ENCODE measurements at regions not wholly inside any gene's neighbourhood (a gene's known extent, or its start where the extent isn't known, plus 50 kb on each side); places are given as distances from the start of the nearest gene placed in this dataset.
"Not testable (repeated sequence)": the region's sequence is repeated elsewhere in the genome, so short reads cannot be mapped to it uniquely, and the experiment has no call there.

- H3K9me3 Mint-ChIP-seq, POLR2A ChIA-PET: not testable (repeated sequence)
Measured at GRCh38 chrX:3896755-3897154, 183.3 kb upstream of the PRKX start.

GRCh38 chrX:3882553-3882920 is 169.1 kb upstream of the PRKX start:
- H3K36me3 Mint-ChIP-seq; H3K27me3 Mint-ChIP-seq; H3K4me1 ChIP-seq (ENCODE audit: insufficient read depth, low read length); H3K27me3 ChIP-seq (ENCODE audit: insufficient read depth, low read length, poor library complexity, severe bottlenecking); H3K4me3 ChIP-seq (ENCODE audit: low read length); H3K27ac ChIP-seq (ENCODE audit: low read depth, low read length); CTCF ChIA-PET; H3K4me1 Mint-ChIP-seq; H3K36me3 ChIP-seq (ENCODE audit: insufficient read depth, low read length); H3K9me3 Mint-ChIP-seq; H3K9me3 ChIP-seq (ENCODE audit: low read length); POLR2A ChIA-PET: not testable (repeated sequence)
- peak overlapping the region in 1 of 8 donors; percentile 51 for H3K27ac Mint-ChIP-seq
- H3K4me3 Mint-ChIP-seq, result peak overlapping the region in 2 of 7 donors; percentile 65 to 69
- DNase-seq, result peak in 1 of 5 donors; percentile 9

More at GRCh38 chrX:3896755-3897154, 183.3 kb upstream of the PRKX start:
- H3K27ac ChIP-seq (ENCODE audit: low read depth, low read length); H3K27me3 Mint-ChIP-seq; DNase-seq; H3K4me1 ChIP-seq (ENCODE audit: insufficient read depth, low read length); H3K9me3 ChIP-seq (ENCODE audit: low read length); H3K4me1 Mint-ChIP-seq; H3K36me3 ChIP-seq (ENCODE audit: insufficient read depth, low read length); H3K4me3 Mint-ChIP-seq; H3K36me3 Mint-ChIP-seq; CTCF ChIA-PET; H3K27ac Mint-ChIP-seq; H3K27me3 ChIP-seq (ENCODE audit: insufficient read depth, low read length, poor library complexity, severe bottlenecking); H3K4me3 ChIP-seq (ENCODE audit: low read length): not testable (repeated sequence)

DNA sequence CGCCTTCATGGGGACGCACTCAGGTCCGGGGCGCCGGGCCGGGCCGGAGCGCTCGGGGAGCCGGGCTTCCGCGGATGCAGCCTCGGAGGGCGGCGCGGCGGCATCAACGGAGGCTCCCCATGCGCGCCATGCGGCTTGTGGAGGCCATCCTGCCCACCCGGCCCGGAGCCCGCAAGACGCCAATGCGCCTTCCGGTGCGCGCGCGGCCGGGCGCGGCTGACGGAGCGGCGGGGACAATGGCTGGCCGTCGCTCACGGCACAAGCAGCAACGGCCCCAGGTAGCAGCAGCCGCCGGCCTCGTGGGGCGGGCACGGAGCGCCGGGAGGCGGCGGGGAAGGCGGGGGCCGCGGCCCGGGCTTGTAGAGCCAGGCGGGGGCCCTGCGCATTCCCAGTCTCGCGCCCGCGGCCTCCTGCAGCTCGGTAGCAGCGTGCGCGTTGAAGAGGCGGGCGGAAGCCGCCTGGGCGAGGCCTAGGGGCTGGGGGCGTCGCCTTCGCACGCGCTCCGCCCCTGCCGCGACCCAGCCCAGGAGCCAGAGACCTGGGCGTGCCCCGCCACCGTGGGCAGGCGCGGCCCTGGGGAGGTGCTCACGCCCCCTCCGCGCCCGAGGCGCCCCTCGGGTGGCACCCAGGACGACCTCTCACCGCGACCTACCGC is 168.6 kb upstream of the PRKX start:
- H3K27me3 Mint-ChIP-seq; DNase-seq; H3K4me3 ChIP-seq (ENCODE audit: low read length); H3K27ac ChIP-seq (ENCODE audit: low read depth, low read length); H3K36me3 ChIP-seq (ENCODE audit: insufficient read depth, low read length); H3K27me3 ChIP-seq (ENCODE audit: insufficient read depth, low read length, poor library complexity, severe bottlenecking); H3K9me3 Mint-ChIP-seq; CTCF ChIA-PET; H3K27ac Mint-ChIP-seq; H3K4me1 ChIP-seq (ENCODE audit: insufficient read depth, low read length); H3K9me3 ChIP-seq (ENCODE audit: low read length); POLR2A ChIA-PET; H3K36me3 Mint-ChIP-seq; H3K4me1 Mint-ChIP-seq: not testable (repeated sequence)
- H3K4me3 Mint-ChIP-seq, result peak overlapping the region in 1 of 7 donors; percentile 69

DNA sequence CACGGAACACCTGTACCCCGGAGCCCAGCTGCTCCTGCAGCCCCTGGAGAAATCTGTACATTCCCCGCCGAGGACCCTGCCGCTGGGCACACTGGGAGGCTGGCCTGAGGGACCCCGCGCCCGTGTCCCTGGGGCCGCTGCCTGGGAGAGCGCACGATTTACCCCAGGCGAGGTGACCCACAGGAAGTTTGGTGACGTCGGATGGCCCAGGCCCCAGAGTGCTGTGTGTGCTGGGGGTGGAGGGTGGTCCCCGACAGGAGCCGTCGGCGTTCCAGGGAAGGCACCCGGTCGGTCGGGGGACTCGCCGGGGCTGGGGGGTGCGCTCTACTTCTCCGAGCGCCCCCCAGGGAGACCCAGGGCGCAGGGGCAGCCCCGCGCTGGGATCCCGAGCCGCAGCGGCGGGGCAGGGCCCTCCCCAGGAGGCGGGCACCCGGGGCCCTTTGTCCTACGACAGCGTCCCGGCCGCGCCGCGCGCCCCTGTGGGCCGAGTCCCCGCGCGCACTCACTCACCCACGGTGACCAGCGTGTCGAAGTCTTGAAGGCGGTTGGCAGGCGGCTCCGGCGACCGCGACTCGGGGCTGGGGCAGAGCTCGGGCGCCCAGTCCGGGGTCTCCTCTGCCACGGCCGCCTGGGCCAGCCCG is 167.9 kb upstream of the PRKX start:
- POLR2A ChIA-PET, H3K27ac Mint-ChIP-seq: not testable (repeated sequence)

GRCh38 chrX:3876393-3876792 is 162.9 kb upstream of the PRKX start:
- H3K36me3 Mint-ChIP-seq; H3K4me3 ChIP-seq (ENCODE audit: low read length); H3K4me3 Mint-ChIP-seq; H3K27ac Mint-ChIP-seq; CTCF ChIA-PET; H3K36me3 ChIP-seq (ENCODE audit: insufficient read depth, low read length); H3K9me3 Mint-ChIP-seq; H3K27me3 ChIP-seq (ENCODE audit: insufficient read depth, low read length, poor library complexity, severe bottlenecking); POLR2A ChIA-PET; H3K27me3 Mint-ChIP-seq; DNase-seq; H3K4me1 ChIP-seq (ENCODE audit: insufficient read depth, low read length); H3K4me1 Mint-ChIP-seq; H3K9me3 ChIP-seq (ENCODE audit: low read length); H3K27ac ChIP-seq (ENCODE audit: low read depth, low read length): not testable (repeated sequence)

More for the DNA sequence above, 167.9 kb upstream of the PRKX start:
- H3K36me3 Mint-ChIP-seq; H3K4me3 ChIP-seq (ENCODE audit: low read length); H3K4me1 Mint-ChIP-seq; H3K4me3 Mint-ChIP-seq; H3K4me1 ChIP-seq (ENCODE audit: insufficient read depth, low read length); H3K9me3 Mint-ChIP-seq; H3K36me3 ChIP-seq (ENCODE audit: insufficient read depth, low read length); H3K27me3 Mint-ChIP-seq; H3K9me3 ChIP-seq (ENCODE audit: low read length); H3K27ac ChIP-seq (ENCODE audit: low read depth, low read length); CTCF ChIA-PET; H3K27me3 ChIP-seq (ENCODE audit: insufficient read depth, low read length, poor library complexity, severe bottlenecking); DNase-seq: not testable (repeated sequence)

GRCh38 chrX:3875638-3876037 is 162.2 kb upstream of the PRKX start:
- DNase-seq; CTCF ChIA-PET; H3K27ac Mint-ChIP-seq; H3K4me3 Mint-ChIP-seq; H3K4me3 ChIP-seq (ENCODE audit: low read length); H3K9me3 Mint-ChIP-seq; H3K4me1 ChIP-seq (ENCODE audit: insufficient read depth, low read length); H3K36me3 ChIP-seq (ENCODE audit: insufficient read depth, low read length); H3K36me3 Mint-ChIP-seq; H3K27me3 Mint-ChIP-seq; H3K9me3 ChIP-seq (ENCODE audit: low read length); POLR2A ChIA-PET; H3K27me3 ChIP-seq (ENCODE audit: insufficient read depth, low read length, poor library complexity, severe bottlenecking); H3K27ac ChIP-seq (ENCODE audit: low read depth, low read length); H3K4me1 Mint-ChIP-seq: not testable (repeated sequence)

DNA sequence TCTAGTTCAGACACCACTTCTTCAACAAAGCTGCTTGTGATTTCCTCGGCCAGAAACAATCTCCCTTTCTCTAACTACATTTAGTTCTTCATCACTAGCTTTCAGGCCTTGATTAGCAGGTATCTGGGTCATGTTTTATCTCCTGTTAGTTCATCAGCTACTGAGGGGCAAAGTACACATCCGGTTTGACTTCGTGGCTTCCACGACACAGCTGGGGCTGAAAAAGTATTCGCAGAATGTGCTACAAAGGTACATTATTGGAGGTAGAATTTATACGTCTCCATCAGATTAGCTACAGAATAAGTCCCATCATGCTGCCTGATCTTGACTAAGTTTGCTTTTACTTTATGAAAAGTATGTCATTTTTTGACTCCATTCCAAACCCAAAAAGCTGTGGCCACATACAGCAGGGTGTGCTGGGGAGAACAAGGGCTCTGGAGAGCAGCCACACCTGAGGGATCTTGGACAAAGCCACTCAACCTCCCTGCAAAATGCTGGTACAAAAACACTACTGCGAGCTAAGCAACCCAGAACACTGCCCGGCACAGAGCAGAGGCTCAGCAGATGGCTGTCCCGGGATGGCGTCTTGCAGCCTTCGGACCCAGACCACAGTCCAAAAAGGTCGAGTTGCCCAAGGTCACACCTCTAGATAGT is 158.9 kb upstream of the PRKX start:
- H3K27me3 Mint-ChIP-seq; H3K36me3 ChIP-seq (ENCODE audit: insufficient read depth, low read length); H3K4me1 Mint-ChIP-seq; H3K4me1 ChIP-seq (ENCODE audit: insufficient read depth, low read length); H3K4me3 ChIP-seq (ENCODE audit: low read length); H3K36me3 Mint-ChIP-seq; POLR2A ChIA-PET; CTCF ChIA-PET; H3K9me3 ChIP-seq (ENCODE audit: low read length); H3K27me3 ChIP-seq (ENCODE audit: insufficient read depth, low read length, poor library complexity, severe bottlenecking); H3K9me3 Mint-ChIP-seq; H3K27ac ChIP-seq (ENCODE audit: low read depth, low read length): not testable (repeated sequence)
- DNase-seq, result peak in 2 of 5 donors; percentile 1 to 15
- Mint-ChIP-seq H3K4me3 (peak overlapping the region in 4 of 7 donors; percentile 52 to 65 (median 56)), H3K27ac (peak overlapping the region in 6 of 8 donors; percentile 64 to 91 (median 86))

- H3K36me3 Mint-ChIP-seq; H3K36me3 ChIP-seq (ENCODE audit: insufficient read depth, low read length); H3K4me3 Mint-ChIP-seq; H3K4me1 Mint-ChIP-seq; POLR2A ChIA-PET; H3K9me3 Mint-ChIP-seq; H3K9me3 ChIP-seq (ENCODE audit: low read length); H3K4me1 ChIP-seq (ENCODE audit: insufficient read depth, low read length); H3K27ac ChIP-seq (ENCODE audit: low read depth, low read length); H3K27me3 Mint-ChIP-seq; CTCF ChIA-PET; H3K27me3 ChIP-seq (ENCODE audit: insufficient read depth, low read length, poor library complexity, severe bottlenecking); H3K27ac Mint-ChIP-seq; H3K4me3 ChIP-seq (ENCODE audit: low read length): not testable (repeated sequence)
- DNase-seq, result peak in 1 of 5 donors; percentile 1
Measured at GRCh38 chrX:3867067-3867831, 153.8 kb upstream of the PRKX start.

Measured in CD8-positive, alpha-beta memory T cell (primary cell).